Prostate gland (tissue), 2 donors: ENCODE measurements at regions not wholly inside any gene's neighbourhood (a gene's known extent, or its start where the extent isn't known, plus 50 kb on each side); places are given as distances from the start of the nearest gene placed in this dataset.

ENCODE experiments used
- POLR2A ChIP-seq: fragments of 450-650 bp; IDR thresholded peaks from one replicate; pipeline ENCODE4 v1.6.1; 2016; ENCODE audit warnings: antibody characterized with exemption, mild to moderate bottlenecking
- POLR2AphosphoS5 ChIP-seq: sonication (generic); formaldehyde crosslinking; IDR thresholded peaks from one replicate; pipeline ENCODE4 v1.6.1; 2017; ENCODE audit warnings: antibody characterized with exemption
- TF ChIP-seq, protein P1 (sequence below), 4 experiments: fragments of 200-600 bp in 2 of 4; fragments of 450-650 bp in 2 of 4; sonication (generic) in 2 of 4; IDR thresholded peaks; 1 replicate in 3 of 4; 2 replicates in 1 of 4; pipeline ENCODE4 v1.5.1; 2016 to 2019; ENCODE audit warnings: antibody characterized with exemption in 4 of 4, mild to moderate bottlenecking in 2 of 4, moderate library complexity in 2 of 4

DNA sequence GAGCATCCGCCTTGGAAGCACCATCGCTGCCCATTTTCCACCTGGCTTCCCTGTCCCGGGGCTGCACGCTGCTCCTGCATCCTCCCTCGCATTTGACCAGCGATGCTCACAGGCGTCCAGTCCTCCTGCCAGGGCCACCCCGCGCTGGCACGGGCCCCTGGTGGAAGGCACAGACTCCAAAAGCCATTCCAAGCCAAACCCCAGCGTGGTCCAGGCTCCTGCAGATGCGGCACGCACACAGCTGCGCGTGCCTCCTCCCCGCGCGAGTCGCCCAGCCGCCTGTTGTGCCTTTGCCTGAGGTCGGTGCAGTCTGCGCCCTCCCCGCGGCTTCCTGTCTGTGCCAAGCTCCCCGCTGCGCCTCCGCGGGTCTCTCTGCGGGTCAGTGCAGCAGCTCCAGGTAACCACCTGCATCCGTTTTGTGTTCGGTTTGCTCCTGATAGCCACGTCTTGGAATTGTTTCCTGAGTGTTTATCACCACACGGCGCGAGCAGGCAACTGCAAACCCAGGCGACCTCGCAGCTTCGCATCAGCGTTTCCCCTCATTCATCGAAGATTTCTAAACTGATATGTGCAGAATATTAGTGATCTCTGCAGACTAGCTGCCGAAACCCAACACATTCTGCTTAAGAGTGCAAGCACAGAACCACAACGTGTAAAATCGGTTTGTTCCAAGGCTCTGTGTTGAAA lies 65.2 kb upstream of the SALL3 start:
- TF ChIP-seq, protein P1, sequence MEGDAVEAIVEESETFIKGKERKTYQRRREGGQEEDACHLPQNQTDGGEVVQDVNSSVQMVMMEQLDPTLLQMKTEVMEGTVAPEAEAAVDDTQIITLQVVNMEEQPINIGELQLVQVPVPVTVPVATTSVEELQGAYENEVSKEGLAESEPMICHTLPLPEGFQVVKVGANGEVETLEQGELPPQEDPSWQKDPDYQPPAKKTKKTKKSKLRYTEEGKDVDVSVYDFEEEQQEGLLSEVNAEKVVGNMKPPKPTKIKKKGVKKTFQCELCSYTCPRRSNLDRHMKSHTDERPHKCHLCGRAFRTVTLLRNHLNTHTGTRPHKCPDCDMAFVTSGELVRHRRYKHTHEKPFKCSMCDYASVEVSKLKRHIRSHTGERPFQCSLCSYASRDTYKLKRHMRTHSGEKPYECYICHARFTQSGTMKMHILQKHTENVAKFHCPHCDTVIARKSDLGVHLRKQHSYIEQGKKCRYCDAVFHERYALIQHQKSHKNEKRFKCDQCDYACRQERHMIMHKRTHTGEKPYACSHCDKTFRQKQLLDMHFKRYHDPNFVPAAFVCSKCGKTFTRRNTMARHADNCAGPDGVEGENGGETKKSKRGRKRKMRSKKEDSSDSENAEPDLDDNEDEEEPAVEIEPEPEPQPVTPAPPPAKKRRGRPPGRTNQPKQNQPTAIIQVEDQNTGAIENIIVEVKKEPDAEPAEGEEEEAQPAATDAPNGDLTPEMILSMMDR (IDR thresholded peaks at IDR 0.05): no peak
- TF ChIP-seq POLR2A (no peak), POLR2AphosphoS5 (no peak)
